HUES48 (cell line): ENCODE measurements at regions not wholly inside any gene's neighbourhood (a gene's known extent, or its start where the extent isn't known, plus 50 kb on each side); places are given as distances from the start of the nearest gene placed in this dataset.

ENCODE experiments used
- H3K27ac ChIP-seq: one replicate; pipeline ENCODE4 v1.7.0; 2013; ENCODE audit warnings: low read depth, low read length, inconsistent platforms
- H3K27me3 ChIP-seq: 2 replicates; pipeline ENCODE4 v1.6.1; 2013; ENCODE audit warnings: mild to moderate bottlenecking, low read length; ENCODE audit not compliant: control insufficient read depth, insufficient read depth
- H3K36me3 ChIP-seq: 2 replicates; pipeline ENCODE4 v1.6.1; 2013; ENCODE audit warnings: low read length; ENCODE audit not compliant: control insufficient read depth, insufficient read depth
- H3K4me1 ChIP-seq: 2 replicates; pipeline ENCODE4 v1.6.1; 2013; ENCODE audit warnings: mild to moderate bottlenecking, low read length; ENCODE audit not compliant: control insufficient read depth, insufficient read depth
- H3K4me3 ChIP-seq: 2 replicates; pipeline ENCODE4 v1.5.1; 2013; ENCODE audit warnings: mild to moderate bottlenecking, low read depth, low read length
- H3K9ac ChIP-seq: 2 replicates; pipeline ENCODE4 v1.6.1; 2013; ENCODE audit warnings: mild to moderate bottlenecking, low read depth, low read length, moderate library complexity
- H3K9me3 ChIP-seq: 2 replicates; pipeline ENCODE4 v1.6.1; 2013; ENCODE audit warnings: low read length; ENCODE audit not compliant: control insufficient read depth, insufficient read depth

GRCh38 chr7:124426621-124427020 is 339.0 kb downstream of the GPR37 start:
- Histone ChIP-seq H3K9me3 (no peaks in the 10 kb centered on the region), H3K27me3 (no peaks in the 10 kb centered on the region), H3K36me3 (no peaks in the 10 kb centered on the region), H3K4me1 (no peaks in the 10 kb centered on the region), H3K4me3 (no peak overlapping the region), H3K27ac (no peak overlapping the region), H3K9ac (no peak overlapping the region)

DNA sequence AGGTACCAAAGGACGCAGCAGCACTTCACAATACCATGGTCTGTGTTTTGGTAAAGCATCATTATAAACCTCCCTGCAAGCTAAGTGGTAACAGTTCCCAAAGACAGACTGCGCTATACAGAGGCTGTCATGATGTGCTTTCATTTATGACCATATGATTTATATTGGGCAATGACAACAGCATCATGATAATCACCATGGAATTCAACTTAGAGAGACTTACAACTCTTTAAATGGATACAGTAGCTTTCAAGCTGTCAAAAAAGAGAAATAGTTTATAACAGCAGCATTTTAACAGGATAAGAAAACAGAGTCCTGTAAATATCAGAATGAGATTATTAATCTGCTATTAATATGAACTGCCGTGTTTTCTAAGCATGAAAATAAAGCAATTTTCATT is 341.7 kb downstream of the GPR37 start:
- H3K4me1 ChIP-seq = no peaks in the 10 kb centered on the region
- no peaks in the 10 kb centered on the region for H3K27me3 ChIP-seq
- no peak overlapping the region for H3K4me3 ChIP-seq
- no peaks in the 10 kb centered on the region for H3K9me3 ChIP-seq
- H3K9ac ChIP-seq = no peak overlapping the region
- H3K27ac ChIP-seq = no peak overlapping the region
- no peaks in the 10 kb centered on the region for H3K36me3 ChIP-seq

DNA sequence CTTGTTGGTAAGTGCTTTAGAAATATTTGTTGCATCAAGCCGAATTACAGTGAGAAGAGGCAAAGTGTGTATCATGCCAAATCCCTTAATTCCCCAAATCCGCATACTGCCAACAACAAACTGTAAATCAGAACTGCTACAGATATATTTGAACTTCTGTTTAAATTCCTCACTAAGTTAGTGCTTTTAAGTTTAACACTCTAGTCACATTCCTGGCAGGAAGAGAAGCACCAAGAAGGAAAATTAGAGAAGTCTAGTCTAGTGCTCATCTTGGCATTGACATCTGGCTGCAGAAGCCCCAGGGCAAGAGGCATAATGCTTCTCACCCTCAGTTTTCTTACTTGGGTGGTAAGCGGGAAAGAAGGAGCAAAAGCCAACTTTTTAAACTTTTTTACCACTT is 343.5 kb downstream of the GPR37 start:
- no peaks in the 10 kb centered on the region for H3K9me3 ChIP-seq
- H3K9ac ChIP-seq = no peak overlapping the region
- H3K36me3 ChIP-seq = no peaks in the 10 kb centered on the region
- no peaks in the 10 kb centered on the region for H3K27me3 ChIP-seq
- H3K27ac ChIP-seq = no peak overlapping the region
- no peak overlapping the region for H3K4me3 ChIP-seq
- H3K4me1 ChIP-seq = no peaks in the 10 kb centered on the region

DNA sequence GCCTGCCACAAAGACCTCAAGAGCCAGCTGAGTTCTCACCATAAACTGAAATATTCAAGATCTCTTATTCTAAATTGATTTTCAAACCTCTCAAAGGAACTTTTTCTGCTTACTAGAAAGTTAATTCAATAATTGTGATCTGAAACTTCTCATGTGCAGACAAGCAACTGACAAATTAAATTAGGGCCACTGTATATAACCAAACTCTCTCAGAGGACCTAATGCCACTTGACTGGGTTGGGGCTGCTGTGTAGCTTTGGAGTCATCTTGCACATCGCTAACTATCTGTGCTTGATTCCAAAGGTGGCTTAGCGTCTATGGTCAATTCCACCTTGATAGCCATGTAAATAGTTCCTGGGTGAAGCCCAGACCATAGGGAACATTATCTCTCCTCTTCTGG is 345.2 kb downstream of the GPR37 start:
- Histone ChIP-seq H3K27ac (no peak overlapping the region), H3K9ac (no peak overlapping the region), H3K27me3 (no peaks in the 10 kb centered on the region), H3K36me3 (no peaks in the 10 kb centered on the region), H3K4me1 (no peaks in the 10 kb centered on the region), H3K4me3 (no peak overlapping the region), H3K9me3 (no peaks in the 10 kb centered on the region)

DNA sequence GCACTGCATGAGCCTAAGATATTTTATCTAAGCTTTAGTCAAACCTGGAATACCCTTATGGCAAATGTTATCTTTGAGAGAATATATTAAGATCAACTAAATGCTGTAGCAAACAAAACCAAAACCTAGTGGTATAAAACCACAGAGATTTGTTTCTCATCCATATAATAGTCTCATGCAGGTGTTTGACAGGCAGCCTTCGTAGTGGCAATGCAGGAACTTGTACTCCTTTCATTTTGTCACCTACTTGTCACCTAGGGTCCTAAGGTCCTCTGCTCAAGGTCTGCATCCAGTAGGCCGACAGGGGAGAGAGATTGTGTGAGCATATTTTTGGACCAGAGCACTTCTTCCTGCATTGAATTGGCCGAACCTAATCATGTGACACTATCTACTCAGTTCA is 352.6 kb downstream of the GPR37 start:
- Histone ChIP-seq H3K27me3 (no peaks in the 10 kb centered on the region), H3K36me3 (no peaks in the 10 kb centered on the region), H3K4me3 (no peak overlapping the region), H3K27ac (no peak overlapping the region), H3K4me1 (no peaks in the 10 kb centered on the region), H3K9ac (no peak overlapping the region), H3K9me3 (no peaks in the 10 kb centered on the region)

DNA sequence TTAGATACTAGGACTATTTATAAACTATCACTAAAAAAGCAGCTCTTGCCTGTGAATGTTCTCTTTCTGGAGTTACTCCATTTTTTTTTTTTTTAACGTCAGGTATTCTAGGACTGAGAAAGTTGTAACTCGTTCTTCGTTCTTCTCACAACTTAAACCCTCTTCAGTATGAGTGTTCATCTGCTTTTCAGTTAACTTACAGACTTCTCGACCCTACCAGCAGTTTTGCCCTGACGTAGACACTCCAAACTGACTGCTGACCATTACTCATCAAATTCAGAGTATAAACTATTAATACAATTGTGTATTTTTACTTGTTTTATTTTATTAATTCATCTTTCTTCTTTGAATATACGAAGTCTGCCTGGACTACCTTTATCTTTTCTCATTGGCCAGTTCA is 353.1 kb downstream of the GPR37 start:
- Histone ChIP-seq H3K36me3 (no peaks in the 10 kb centered on the region), H3K9ac (no peak overlapping the region), H3K4me3 (no peak overlapping the region), H3K27me3 (no peaks in the 10 kb centered on the region), H3K27ac (no peak overlapping the region), H3K4me1 (no peaks in the 10 kb centered on the region), H3K9me3 (no peaks in the 10 kb centered on the region)

DNA sequence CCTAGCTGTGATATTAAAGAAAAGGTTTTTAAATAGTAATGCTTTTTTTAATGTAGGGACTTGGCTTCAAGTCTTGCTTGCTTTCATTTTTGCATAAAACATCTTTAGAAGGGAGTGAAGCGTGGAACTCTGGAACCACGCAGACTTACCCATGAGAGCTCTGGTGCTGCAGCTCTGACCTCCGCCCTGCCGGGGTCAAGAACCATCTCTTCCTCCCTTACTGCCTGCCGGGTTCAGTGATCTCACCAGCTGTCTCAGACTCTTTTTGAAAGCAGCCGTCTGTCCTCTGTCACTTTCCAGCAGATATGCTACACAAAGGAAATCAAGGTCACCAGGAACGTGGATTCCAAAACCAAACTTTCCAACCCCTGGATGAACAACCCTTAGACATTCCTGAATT is 353.8 kb downstream of the GPR37 start:
- no peak overlapping the region for H3K4me3 ChIP-seq
- H3K9me3 ChIP-seq = no peaks in the 10 kb centered on the region
- H3K27me3 ChIP-seq = no peaks in the 10 kb centered on the region
- H3K27ac ChIP-seq = no peak overlapping the region
- H3K9ac ChIP-seq = no peak overlapping the region
- H3K36me3 ChIP-seq = no peaks in the 10 kb centered on the region
- no peaks in the 10 kb centered on the region for H3K4me1 ChIP-seq

- H3K9me3 ChIP-seq = no peaks in the 10 kb centered on the region
- H3K36me3 ChIP-seq = no peaks in the 10 kb centered on the region
Measured at GRCh38 chr7:124403587-124403986, 362.0 kb downstream of the GPR37 start.

DNA sequence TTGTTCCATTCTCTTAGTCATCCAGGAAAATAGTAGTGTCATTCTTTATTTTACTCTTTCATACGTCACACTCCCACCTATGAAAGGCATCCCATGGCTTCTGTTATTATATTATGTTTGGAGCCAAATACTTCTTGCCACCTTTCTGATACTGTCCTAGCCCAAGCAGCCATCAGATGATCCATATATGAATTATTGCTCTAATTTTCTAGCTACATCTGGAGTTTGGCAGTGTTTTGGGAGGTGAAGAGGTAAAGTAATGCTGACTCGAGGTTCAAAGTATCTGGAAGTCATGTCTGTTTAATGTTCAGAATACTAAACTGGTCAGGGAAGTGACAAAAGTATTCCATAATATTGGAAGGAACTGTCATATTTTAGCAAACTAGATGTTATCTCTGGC is 362.5 kb downstream of the GPR37 start:
- H3K27ac ChIP-seq = no peak overlapping the region
- no peaks in the 10 kb centered on the region for H3K36me3 ChIP-seq
- no peak overlapping the region for H3K9ac ChIP-seq
- no peak overlapping the region for H3K4me3 ChIP-seq
- H3K9me3 ChIP-seq = no peaks in the 10 kb centered on the region
- no peaks in the 10 kb centered on the region for H3K4me1 ChIP-seq
- H3K27me3 ChIP-seq = no peaks in the 10 kb centered on the region

More at GRCh38 chr7:124403587-124403986, 362.0 kb downstream of the GPR37 start:
- Histone ChIP-seq H3K9ac (no peak overlapping the region), H3K27me3 (no peaks in the 10 kb centered on the region), H3K27ac (no peak overlapping the region), H3K4me1 (no peaks in the 10 kb centered on the region), H3K4me3 (no peak overlapping the region)

- no peak overlapping the region for H3K4me3 ChIP-seq
- no peak overlapping the region for H3K27ac ChIP-seq
- H3K4me1 ChIP-seq = no peaks in the 10 kb centered on the region
- no peaks in the 10 kb centered on the region for H3K27me3 ChIP-seq
- H3K9me3 ChIP-seq = no peaks in the 10 kb centered on the region
- no peaks in the 10 kb centered on the region for H3K36me3 ChIP-seq
- H3K9ac ChIP-seq = no peak overlapping the region
Measured at GRCh38 chr7:124399941-124400340, 365.7 kb downstream of the GPR37 start.

DNA sequence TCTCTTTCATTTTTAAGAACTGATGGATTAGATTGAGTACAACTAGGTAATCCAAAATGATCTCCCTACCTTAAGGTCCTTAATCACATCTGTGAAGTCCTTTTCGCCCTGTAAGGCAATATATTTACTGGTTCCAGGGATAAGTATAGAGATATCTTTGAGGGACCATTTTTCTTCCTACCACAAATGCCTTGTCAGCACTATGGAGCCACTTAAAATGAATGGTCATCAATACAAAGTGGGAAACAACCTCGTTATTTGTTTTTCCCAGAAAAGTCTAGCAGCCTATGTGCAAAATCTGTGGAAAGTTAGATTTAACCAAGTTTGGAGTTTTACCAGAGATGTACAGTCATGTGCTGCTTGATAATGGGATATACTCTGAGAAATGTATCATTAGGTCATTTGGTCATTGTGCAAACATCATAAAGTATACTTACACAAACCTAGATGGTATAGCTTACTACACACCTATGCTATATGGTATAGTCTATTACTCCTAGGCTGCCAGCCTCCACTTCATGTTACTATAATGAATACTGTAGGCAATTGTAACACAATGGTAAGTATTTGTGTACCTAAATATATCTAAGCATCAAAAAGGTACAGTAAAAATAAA is 366.2 kb upstream of the TMEM229A start:
- Histone ChIP-seq H3K9me3 (no peaks in the 10 kb centered on the region), H3K4me1 (no peaks in the 10 kb centered on the region), H3K36me3 (no peaks in the 10 kb centered on the region), H3K27ac (no peak overlapping the region), H3K27me3 (no peaks in the 10 kb centered on the region), H3K9ac (no peak overlapping the region), H3K4me3 (no peak overlapping the region)

- H3K27ac ChIP-seq = no peak overlapping the region
- H3K9ac ChIP-seq = no peak overlapping the region
- no peaks in the 10 kb centered on the region for H3K36me3 ChIP-seq
- H3K4me3 ChIP-seq = no peak overlapping the region
- H3K9me3 ChIP-seq = no peaks in the 10 kb centered on the region
- no peaks in the 10 kb centered on the region for H3K4me1 ChIP-seq
- H3K27me3 ChIP-seq = no peaks in the 10 kb centered on the region
Measured at GRCh38 chr7:124397134-124397533, 364.3 kb upstream of the TMEM229A start.
